K562 (cell line): ENCODE measurements at regions not wholly inside any gene's neighbourhood (a gene's known extent, or its start where the extent isn't known, plus 50 kb on each side); places are given as distances from the start of the nearest gene placed in this dataset.

ENCODE experiments used
- ATAC-seq: fragments of 200-7000 bp; cut with Tn5 transposase; 3 replicates; pipeline ENCODE4 v1.9.1; 2020; ENCODE audit warnings: moderate library complexity
- BruUV-seq: library from RNA; stranded (reverse); fragments of 400-500 nt; replicated peaks from 2 replicates; lab custom pipeline; 2021; lab: Mats Ljungman, UMichigan
- CTCF ChIA-PET: fragments of 300-600 bp; formaldehyde crosslinking; extraction: SDS; loops from one replicate; lab custom pipeline; 2021; ENCODE audit warnings: low intra/inter-chr PET ratio; lab: Yijun Ruan, JAX
- POLR2A ChIA-PET: fragments of 300-600, 350-650 bp; sonication (Branson Sonifier 250); formaldehyde crosslinking; extraction: SDS; loops from one replicate; lab custom pipeline; 2021; ENCODE audit warnings: antibody characterized with exemption, inconsistent platforms; lab: Yijun Ruan, JAX
- DNase-seq, 4 experiments: peaks; one replicate each; pipeline versions ENCODE4 v3.0.0 to v3.0.0-alpha.2; 2011 to 2018; ENCODE audit warnings: low spot score in 3 of 4, mixed read lengths in 3 of 4; ENCODE audit errors: extremely low read depth in 1 of 4
- FAIRE-seq: peaks from 2 replicates; lab custom pipeline; 2011; peaks lifted over from hg19 to GRCh38; lab: Jason Lieb, UNC
- H2AFZ ChIP-seq: 2 replicates; pipeline ENCODE4 v1.6.0; 2011; ENCODE audit warnings: low read depth, low read length, control low read depth, inconsistent platforms
- H3K27ac ChIP-seq: fragments of 200-600 bp; 3 replicates; pipeline ENCODE4 v1.8.0; 2011; ENCODE audit warnings: low read depth, mild to moderate bottlenecking, control low read depth, inconsistent platforms, low read length, moderate library complexity, mixed read lengths; ENCODE audit errors: extremely low read depth
- H3K27me3 ChIP-seq, 2 experiments: fragments of 300-600 bp in 1 of 2; 2 replicates in 1 of 2; 3 replicates in 1 of 2; pipeline versions ENCODE4 v1.6.0 to v1.8.0; 2011; ENCODE audit warnings: inconsistent platforms in 2 of 2, low read length in 2 of 2, mild to moderate bottlenecking in 1 of 2, mixed read lengths in 1 of 2, moderate library complexity in 1 of 2; ENCODE audit not compliant: control insufficient read depth in 2 of 2, insufficient read depth in 2 of 2
- H3K36me3 ChIP-seq: fragments of 300-600 bp; 3 replicates; pipeline ENCODE4 v1.8.0; 2011; ENCODE audit warnings: mild to moderate bottlenecking, low read length, inconsistent platforms; ENCODE audit not compliant: control insufficient read depth, insufficient read depth
- H3K4me1 ChIP-seq, 2 experiments: fragments of 200-600 bp in 1 of 2; replicated peaks in 1 of 2; 2 replicates in 1 of 2; 3 replicates in 1 of 2; pipeline versions ENCODE4 v1.5.1 to v1.8.0; 2011; ENCODE audit warnings: inconsistent platforms in 2 of 2, low read length in 2 of 2, mild to moderate bottlenecking in 1 of 2, mixed read lengths in 1 of 2, moderate library complexity in 1 of 2; ENCODE audit not compliant: control insufficient read depth in 2 of 2, insufficient read depth in 2 of 2
- H3K4me2 ChIP-seq: 2 replicates; pipeline ENCODE4 v1.6.1; 2011; ENCODE audit warnings: low read length, control low read depth, inconsistent platforms, mixed read lengths; ENCODE audit not compliant: insufficient read depth
- H3K4me3 ChIP-seq: fragments of 200-600 bp; sonication (generic), shearing (Covaris generic); 2 replicates; pipeline ENCODE4 v1.5.1; 2016; ENCODE audit warnings: control low read depth, inconsistent platforms
- H3K79me2 ChIP-seq: fragments of 200-600 bp; 3 replicates; pipeline ENCODE4 v1.8.0; 2011; ENCODE audit warnings: low read length, inconsistent platforms; ENCODE audit not compliant: control insufficient read depth, insufficient read depth
- H3K9ac ChIP-seq, 2 experiments: 2 replicates each; pipeline versions ENCODE4 v1.6.0 to v1.6.1; 2011; ENCODE audit warnings: low read depth in 2 of 2, low read length in 2 of 2, control low read depth in 1 of 2, inconsistent platforms in 1 of 2, mild to moderate bottlenecking in 1 of 2, mixed read lengths in 1 of 2; ENCODE audit not compliant: insufficient read depth in 1 of 2
- H3K9me1 ChIP-seq: one replicate; pipeline ENCODE4 v1.6.0; 2011; ENCODE audit warnings: inconsistent platforms, mild to moderate bottlenecking, low read length, moderate library complexity; ENCODE audit not compliant: control insufficient read depth, insufficient read depth
- H3K9me3 ChIP-seq: replicated peaks from 2 replicates; pipeline ENCODE4 v1.5.1; 2011; ENCODE audit warnings: low read depth, low read length, inconsistent platforms; ENCODE audit not compliant: control insufficient read depth, insufficient read depth
- H4K20me1 ChIP-seq: replicated peaks from 2 replicates; pipeline ENCODE4 v1.6.1; 2011; ENCODE audit warnings: low read length, inconsistent platforms, mixed read lengths; ENCODE audit not compliant: control insufficient read depth, insufficient read depth
- CREB1 ChIP-seq, 2 experiments: sonication (generic) in 1 of 2; formaldehyde crosslinking in 1 of 2; IDR thresholded peaks; 2 replicates each; pipeline versions ENCODE4 v1.6.1 to v1.8.0; 2012 to 2022; ENCODE audit warnings: inconsistent platforms in 1 of 2, mild to moderate bottlenecking in 1 of 2, missing genetic modification reagents in 1 of 2, moderate library complexity in 1 of 2
- HNRNPLL ChIP-seq: fragments of 200-400 bp; formaldehyde crosslinking; IDR thresholded peaks from 2 replicates; pipeline ENCODE4 v1.6.1; 2017; ENCODE audit warnings: low read length, low read depth, mild to moderate bottlenecking; ENCODE audit not compliant: poor library complexity, severe bottlenecking
- MAX ChIP-seq: sonication (generic); formaldehyde crosslinking; IDR thresholded peaks from 2 replicates; pipeline ENCODE4 v1.9.0; 2022; ENCODE audit warnings: mild to moderate bottlenecking, missing genetic modification reagents
- MITF ChIP-seq: IDR thresholded peaks from 2 replicates; pipeline ENCODE4 v1.6.1; 2014; ENCODE audit warnings: antibody characterized with exemption
- NCOA4 ChIP-seq: fragments of 450-650 bp; IDR thresholded peaks from 2 replicates; pipeline ENCODE4 v1.6.1; 2018; ENCODE audit warnings: mild to moderate bottlenecking; ENCODE audit not compliant: partially characterized antibody
- SAFB2 ChIP-seq: fragments of 200-400 bp; formaldehyde crosslinking; IDR thresholded peaks from 2 replicates; pipeline ENCODE4 v1.6.1; 2018; ENCODE audit warnings: borderline replicate concordance, low read length, low read depth, moderate library complexity; ENCODE audit not compliant: severe bottlenecking
- SP2 ChIP-seq: IDR thresholded peaks from 2 replicates; pipeline ENCODE4 v1.6.1; 2011; ENCODE audit warnings: mild to moderate bottlenecking, low read depth, low read length, moderate library complexity; ENCODE audit not compliant: poor library complexity, severe bottlenecking; ENCODE audit errors: extremely low read depth
- THRA ChIP-seq: fragments of 450-650 bp; IDR thresholded peaks from 2 replicates; pipeline ENCODE4 v1.6.1; 2017; ENCODE audit warnings: mild to moderate bottlenecking, moderate library complexity
- ZNF143 ChIP-seq: sonication (generic); formaldehyde crosslinking; IDR thresholded peaks from 2 replicates; pipeline ENCODE4 v1.9.0; 2022; ENCODE audit warnings: mild to moderate bottlenecking, missing genetic modification reagents
- WGBS: fragments of 100-300 bp; shearing (Covaris generic); methylation state at CpG from one replicate; pipeline ENCODE4 v1.1.6; 2016; ENCODE audit warnings: low coverage, mixed read lengths; ENCODE audit not compliant: insufficient coverage; ENCODE audit errors: missing lambda C conversion rate; 5-methylcytosine and 5-hydroxymethylcytosine counted together
- in situ Hi-C: fragments of 300-500 bp; cut with MboI; formaldehyde crosslinking; loops from 4 replicates; pipeline ENCODE4 v1.15.0; 2018; ENCODE audit warnings: inconsistent platforms, mixed read lengths
- intact Hi-C: fragments of 100-400 bp; cut with micrococcal nuclease; formaldehyde crosslinking; loops from 2 replicates; pipeline ENCODE4 v1.14.2; 2022
- TF ChIP-seq, protein P1 (sequence below): fragments of 450-650 bp; formaldehyde crosslinking; IDR thresholded peaks from 2 replicates; pipeline ENCODE4 v1.4.0; 2022; ENCODE audit warnings: mild to moderate bottlenecking, moderate library complexity

- BruUV-seq, result no TSS peak
- Histone ChIP-seq H3K9ac (no peak overlapping the region), H3K79me2 (no peaks in the 10 kb centered on the region), H3K9me1 (no peaks in the 10 kb centered on the region), H3K27me3 (no peaks in the 10 kb centered on the region), H2AFZ (no peak overlapping the region)
- ATAC-seq, result no peak
- in situ Hi-C loops, result no loop called here
- POLR2A ChIA-PET, result no interaction called here
- CTCF ChIA-PET, result interaction anchor here (0.6 kb wide), 1 partner anchor 242 kb away, joined by 3 read pairs; no protein-coding TSS in a partner anchor
- TF ChIP-seq, protein P1, sequence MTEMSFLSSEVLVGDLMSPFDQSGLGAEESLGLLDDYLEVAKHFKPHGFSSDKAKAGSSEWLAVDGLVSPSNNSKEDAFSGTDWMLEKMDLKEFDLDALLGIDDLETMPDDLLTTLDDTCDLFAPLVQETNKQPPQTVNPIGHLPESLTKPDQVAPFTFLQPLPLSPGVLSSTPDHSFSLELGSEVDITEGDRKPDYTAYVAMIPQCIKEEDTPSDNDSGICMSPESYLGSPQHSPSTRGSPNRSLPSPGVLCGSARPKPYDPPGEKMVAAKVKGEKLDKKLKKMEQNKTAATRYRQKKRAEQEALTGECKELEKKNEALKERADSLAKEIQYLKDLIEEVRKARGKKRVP, result no peak
- TF ChIP-seq THRA, result no peak
- TF ChIP-seq MITF, result no peak
- TF ChIP-seq MAX (CRISPR knock-in tag), result no peak
- TF ChIP-seq NCOA4, result no peak
- TF ChIP-seq SAFB2, result no peak
- no peak for TF ChIP-seq SP2
- no peak for TF ChIP-seq ZNF143 (CRISPR knock-in tag)
- no peak for TF ChIP-seq CREB1 (IDR thresholded peaks at IDR 0.05)
- TF ChIP-seq CREB1 (CRISPR knock-in tag; IDR thresholded peaks at IDR 0.05), result no peak
- TF ChIP-seq HNRNPLL, result no peak
- TF ChIP-seq, all 486 proteins: peak for 0
- no peak overlapping the region for H3K27ac ChIP-seq
- no peaks in the 10 kb centered on the region for H4K20me1 ChIP-seq
- DNase-seq (no peak), FAIRE-seq (no peak)
- no peaks in the 10 kb centered on the region for H3K36me3 ChIP-seq
- WGBS, result 0% methylated on average over 1 of the region's 1 CpG
- H3K4me2 ChIP-seq, result no peak overlapping the region
- no peaks in the 10 kb centered on the region for H3K9me3 ChIP-seq
- intact Hi-C loops, result no loop called here
- H3K4me3 ChIP-seq, result no peak overlapping the region
- H3K4me1 ChIP-seq, result no peaks in the 10 kb centered on the region
These were observed 239.0 kb downstream of the PCDH18 start for GRCh38 chr4:137293281-137293680.
